ENCODE measurements at regions not wholly inside any gene's neighbourhood (a gene's known extent, or its start where the extent isn't known, plus 50 kb on each side); places are given as distances from the start of the nearest gene placed in this dataset.

DNA sequence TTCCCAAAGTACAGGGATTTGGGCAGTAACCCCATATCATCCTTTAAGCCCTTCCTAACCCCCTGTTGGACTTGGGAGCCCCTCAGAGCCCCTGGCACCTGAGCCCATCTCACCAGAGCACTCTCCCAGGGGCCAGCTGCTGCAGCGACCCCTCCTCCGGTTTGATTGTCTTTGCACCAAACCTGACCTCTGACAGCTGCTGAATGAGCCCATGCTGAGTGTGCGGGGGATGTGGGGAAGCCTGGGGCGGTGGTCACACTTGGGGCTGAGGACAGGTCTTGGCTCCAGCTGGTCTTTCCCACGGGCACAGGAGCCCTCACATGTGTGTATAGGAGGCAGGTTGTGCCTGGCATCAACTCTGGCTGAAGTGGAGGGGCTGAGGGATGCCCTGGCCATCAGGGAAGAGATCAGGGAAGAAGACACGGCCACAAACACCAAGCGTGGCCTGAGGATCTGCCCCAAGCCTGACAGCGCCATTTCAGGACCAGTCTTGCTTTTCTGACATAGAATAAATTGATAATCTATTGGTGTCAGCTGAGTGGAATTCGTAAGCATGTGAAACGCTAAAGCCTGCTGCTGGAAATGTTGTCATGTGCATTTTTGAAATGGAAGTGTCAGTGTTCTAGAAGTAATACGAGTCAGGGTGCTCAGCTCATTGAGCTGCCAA, 102.4 kb downstream of the ACKR3 start:
- Mint-ChIP-seq H3K27me3 (peaks cover 9 to 35% of the 10 kb centered on the region in 2 donors), H3K27ac (no peak overlapping the region), H3K36me3 (no peaks in the 10 kb centered on the region), H3K4me3 (no peak overlapping the region), H3K9me3 (no peaks in the 10 kb centered on the region), H3K4me1 (ENCODE audit: low read depth in 2 of 2) (peaks cover 0 to 7% of the 10 kb centered on the region in 2 donors)
- DNase-seq (ENCODE audit: low spot score) (no peak), ATAC-seq (no peak)

- H3K27me3 Mint-ChIP-seq, result peaks cover 14 to 40% of the 10 kb centered on the region in 2 donors
- no peaks in the 10 kb centered on the region for H3K9me3 Mint-ChIP-seq
- DNase-seq (ENCODE audit: low spot score) (no peak), ATAC-seq (no peak)
- no peak overlapping the region for H3K27ac Mint-ChIP-seq
- no peak overlapping the region for H3K4me3 Mint-ChIP-seq
- H3K4me1 Mint-ChIP-seq (ENCODE audit: low read depth in 2 of 2), result peaks cover 0 to 7% of the 10 kb centered on the region in 2 donors
- H3K36me3 Mint-ChIP-seq, result no peaks in the 10 kb centered on the region
Measured at GRCh38 chr2:236672606-236673005, 103.0 kb downstream of the ACKR3 start.

DNA sequence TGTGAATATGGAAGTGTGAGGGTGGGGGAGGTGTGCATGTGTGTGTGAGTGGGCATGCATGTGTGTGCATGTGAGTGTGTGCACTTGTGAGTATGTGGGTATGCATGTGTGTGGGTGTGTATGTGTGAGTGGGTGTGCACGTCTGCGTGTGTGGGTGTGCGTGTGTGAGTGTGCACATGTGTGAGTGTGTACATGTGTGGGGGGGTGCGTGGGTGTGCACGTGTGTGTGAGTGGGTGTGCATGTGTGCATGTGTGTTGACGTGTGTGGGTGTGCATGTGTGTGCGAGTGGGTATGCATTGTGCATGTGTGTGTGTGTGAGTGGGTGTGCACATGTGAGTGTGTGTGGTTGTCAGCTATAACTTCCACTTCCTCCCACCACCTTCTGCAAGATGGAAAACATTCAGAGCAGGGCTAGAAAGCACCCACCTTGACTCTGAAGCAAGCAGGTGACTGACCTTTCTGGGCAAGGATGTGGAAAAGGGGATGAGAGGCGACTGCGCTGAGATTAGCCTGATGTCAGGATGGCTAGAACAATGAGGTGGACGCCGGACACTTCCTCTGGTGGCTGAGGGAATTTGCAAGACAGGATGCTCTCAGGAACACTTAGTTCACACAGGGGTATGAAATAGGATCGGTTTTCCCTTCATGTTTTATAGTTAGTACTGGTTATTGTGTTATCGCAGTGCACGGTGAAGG, 103.6 kb downstream of the ACKR3 start:
- no peak for ATAC-seq
- Mint-ChIP-seq H3K4me1 (ENCODE audit: low read depth in 2 of 2) (peaks cover 0 to 7% of the 10 kb centered on the region in 2 donors), H3K27me3 (peaks cover 14 to 40% of the 10 kb centered on the region in 2 donors), H3K36me3 (no peaks in the 10 kb centered on the region), H3K4me3 (no peak overlapping the region), H3K27ac (no peak overlapping the region), H3K9me3 (no peaks in the 10 kb centered on the region)
- DNase-seq (ENCODE audit: low spot score), result no peak

GRCh38 chr2:236673823-236674185, 104.2 kb downstream of the ACKR3 start:
- ATAC-seq (peak; percentile 36 to 40), DNase-seq (ENCODE audit: low spot score) (no peak)
- H3K4me1 Mint-ChIP-seq (ENCODE audit: low read depth in 2 of 2), result peaks cover 0 to 7% of the 10 kb centered on the region in 2 donors
- no peaks in the 10 kb centered on the region for H3K36me3 Mint-ChIP-seq
- peaks cover 14 to 44% of the 10 kb centered on the region in 2 donors for H3K27me3 Mint-ChIP-seq
- no peak overlapping the region for H3K27ac Mint-ChIP-seq
- no peaks in the 10 kb centered on the region for H3K9me3 Mint-ChIP-seq
- H3K4me3 Mint-ChIP-seq, result no peak overlapping the region

DNA sequence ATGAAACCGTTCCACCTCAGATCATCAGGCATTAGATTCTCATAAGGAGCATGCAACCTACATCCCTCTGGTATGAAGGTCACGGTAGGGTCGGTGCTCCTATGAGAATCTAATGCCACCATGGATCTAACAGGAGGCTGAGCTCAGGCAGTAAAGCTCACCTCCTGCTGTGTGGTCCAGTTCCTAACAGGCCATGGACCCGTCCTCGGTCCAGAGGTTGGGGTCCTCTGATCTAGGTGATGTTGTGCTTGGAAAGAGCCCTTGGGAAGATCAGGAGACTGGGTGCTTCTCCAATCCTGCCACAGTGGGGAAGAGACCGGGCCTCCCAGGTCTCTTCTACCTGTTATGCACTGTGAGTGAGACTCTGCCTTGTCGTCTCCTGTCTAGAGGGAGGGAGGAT, 104.6 kb downstream of the ACKR3 start:
- Mint-ChIP-seq H3K9me3 (no peaks in the 10 kb centered on the region), H3K4me3 (no peak overlapping the region), H3K4me1 (ENCODE audit: low read depth in 2 of 2) (peaks cover 0 to 7% of the 10 kb centered on the region in 2 donors), H3K27me3 (peaks cover 17 to 48% of the 10 kb centered on the region in 2 donors), H3K36me3 (no peaks in the 10 kb centered on the region), H3K27ac (no peak overlapping the region)
- ATAC-seq (no peak), DNase-seq (ENCODE audit: low spot score) (no peak)

DNA sequence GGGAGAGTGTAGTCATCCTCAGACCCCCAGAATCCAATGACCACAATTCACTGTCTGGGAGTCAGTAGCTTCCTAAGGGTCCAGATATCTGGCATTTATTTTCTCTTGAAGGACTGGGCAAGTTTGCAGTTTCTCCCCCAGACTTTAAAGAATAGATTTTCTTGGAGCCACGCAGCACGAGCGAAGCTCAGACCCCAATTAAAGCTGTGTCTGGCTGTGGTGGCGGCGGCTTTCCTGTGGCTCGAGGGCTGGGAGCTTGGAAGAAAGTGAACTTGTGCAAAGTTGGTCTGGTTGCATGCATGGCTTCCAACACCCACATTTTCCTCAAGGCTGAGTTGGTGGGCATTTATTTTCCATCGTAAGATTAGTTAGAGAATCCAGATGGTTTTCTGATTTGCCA, 105.0 kb downstream of the ACKR3 start:
- H3K27ac Mint-ChIP-seq, result no peak overlapping the region
- peaks cover 0 to 7% of the 10 kb centered on the region in 2 donors for H3K4me1 Mint-ChIP-seq (ENCODE audit: low read depth in 2 of 2)
- H3K4me3 Mint-ChIP-seq, result no peak overlapping the region
- DNase-seq (ENCODE audit: low spot score) (no peak), ATAC-seq (no peak)
- no peaks in the 10 kb centered on the region for H3K36me3 Mint-ChIP-seq
- H3K9me3 Mint-ChIP-seq, result no peaks in the 10 kb centered on the region
- H3K27me3 Mint-ChIP-seq, result peaks cover 19 to 52% of the 10 kb centered on the region in 2 donors

DNA sequence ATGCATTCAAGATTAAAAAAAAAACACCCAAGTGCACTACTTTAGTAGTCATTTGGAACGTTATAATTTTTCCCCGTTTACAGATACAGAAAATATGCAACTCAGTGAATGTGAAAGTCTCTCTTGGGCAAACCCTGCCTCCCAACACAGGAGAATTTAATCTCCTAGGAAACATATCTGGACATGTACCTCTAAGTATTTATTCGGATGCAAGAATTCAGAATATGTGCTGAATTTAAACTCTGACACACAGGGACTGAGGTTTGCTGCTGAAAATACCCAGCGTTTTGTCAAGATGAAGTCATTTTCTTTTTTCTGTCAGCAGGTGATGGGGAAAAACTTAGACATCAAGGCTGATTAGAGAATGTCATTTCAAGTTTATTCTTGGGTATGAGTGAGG, 105.4 kb downstream of the ACKR3 start:
- peaks cover 19 to 56% of the 10 kb centered on the region in 2 donors for H3K27me3 Mint-ChIP-seq
- H3K4me1 Mint-ChIP-seq (ENCODE audit: low read depth in 2 of 2), result peaks cover 0 to 7% of the 10 kb centered on the region in 2 donors
- H3K9me3 Mint-ChIP-seq, result no peaks in the 10 kb centered on the region
- H3K4me3 Mint-ChIP-seq, result no peak overlapping the region
- H3K36me3 Mint-ChIP-seq, result no peaks in the 10 kb centered on the region
- DNase-seq (ENCODE audit: low spot score), result no peak
- no peak overlapping the region for H3K27ac Mint-ChIP-seq
- no peak for ATAC-seq

DNA sequence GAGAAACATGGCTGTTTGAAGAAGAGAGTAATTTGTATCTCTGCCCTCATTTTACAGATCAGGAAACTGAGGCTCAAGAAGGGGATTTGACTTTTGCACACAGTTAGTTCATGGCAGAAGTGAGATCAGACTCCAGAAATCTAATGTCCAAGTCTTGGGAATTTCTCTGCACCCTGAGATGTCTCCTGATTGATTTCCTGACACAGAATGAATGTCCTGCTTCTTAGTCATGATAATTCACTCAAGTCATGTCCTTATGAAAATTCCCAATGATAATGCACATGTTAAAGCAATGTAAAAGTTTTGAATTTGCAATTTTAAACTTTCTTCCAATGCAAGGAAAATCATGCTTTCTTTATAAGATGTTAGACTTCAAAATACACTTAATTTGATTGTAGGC, 105.9 kb downstream of the ACKR3 start:
- peaks cover 0 to 7% of the 10 kb centered on the region in 2 donors for H3K4me1 Mint-ChIP-seq (ENCODE audit: low read depth in 2 of 2)
- ATAC-seq, result no peak
- H3K4me3 Mint-ChIP-seq, result no peak overlapping the region

GRCh38 chr2:236676136-236676873, 106.7 kb downstream of the ACKR3 start:
- Mint-ChIP-seq H3K27ac (no peak overlapping the region), H3K36me3 (no peaks in the 10 kb centered on the region), H3K27me3 (peaks cover 22 to 58% of the 10 kb centered on the region in 2 donors), H3K9me3 (no peaks in the 10 kb centered on the region), H3K4me3 (no peak overlapping the region), H3K4me1 (ENCODE audit: low read depth in 2 of 2) (peaks cover 0 to 4% of the 10 kb centered on the region in 2 donors)
- ATAC-seq (no peak), DNase-seq (ENCODE audit: low spot score) (no peak)

More for the DNA sequence above, 105.9 kb downstream of the ACKR3 start:
- Mint-ChIP-seq H3K27ac (no peak overlapping the region), H3K36me3 (no peaks in the 10 kb centered on the region), H3K9me3 (no peaks in the 10 kb centered on the region), H3K27me3 (peaks cover 19 to 58% of the 10 kb centered on the region in 2 donors)
- no peak for DNase-seq (ENCODE audit: low spot score)

- Mint-ChIP-seq H3K27me3 (peaks cover 22 to 58% of the 10 kb centered on the region in 2 donors), H3K4me1 (ENCODE audit: low read depth in 2 of 2) (peaks cover 0 to 4% of the 10 kb centered on the region in 2 donors), H3K36me3 (no peaks in the 10 kb centered on the region), H3K27ac (no peak overlapping the region), H3K4me3 (no peak overlapping the region), H3K9me3 (no peaks in the 10 kb centered on the region)
- ATAC-seq, result no peak
- no peak for DNase-seq (ENCODE audit: low spot score)
Measured at GRCh38 chr2:236677368-236677767, 107.7 kb downstream of the ACKR3 start.

GRCh38 chr2:236678307-236678975, 108.8 kb downstream of the ACKR3 start:
- H3K27me3 Mint-ChIP-seq, result peaks cover 18 to 50% of the 10 kb centered on the region in 2 donors
- H3K4me1 Mint-ChIP-seq (ENCODE audit: low read depth in 2 of 2), result no peaks in the 10 kb centered on the region
- no peak overlapping the region for H3K27ac Mint-ChIP-seq
- no peaks in the 10 kb centered on the region for H3K36me3 Mint-ChIP-seq
- H3K4me3 Mint-ChIP-seq, result no peak overlapping the region
- H3K9me3 Mint-ChIP-seq, result no peaks in the 10 kb centered on the region
- no peak for DNase-seq (ENCODE audit: low spot score)
- ATAC-seq, result peak in 1 of 2 donors; percentile 7

DNA sequence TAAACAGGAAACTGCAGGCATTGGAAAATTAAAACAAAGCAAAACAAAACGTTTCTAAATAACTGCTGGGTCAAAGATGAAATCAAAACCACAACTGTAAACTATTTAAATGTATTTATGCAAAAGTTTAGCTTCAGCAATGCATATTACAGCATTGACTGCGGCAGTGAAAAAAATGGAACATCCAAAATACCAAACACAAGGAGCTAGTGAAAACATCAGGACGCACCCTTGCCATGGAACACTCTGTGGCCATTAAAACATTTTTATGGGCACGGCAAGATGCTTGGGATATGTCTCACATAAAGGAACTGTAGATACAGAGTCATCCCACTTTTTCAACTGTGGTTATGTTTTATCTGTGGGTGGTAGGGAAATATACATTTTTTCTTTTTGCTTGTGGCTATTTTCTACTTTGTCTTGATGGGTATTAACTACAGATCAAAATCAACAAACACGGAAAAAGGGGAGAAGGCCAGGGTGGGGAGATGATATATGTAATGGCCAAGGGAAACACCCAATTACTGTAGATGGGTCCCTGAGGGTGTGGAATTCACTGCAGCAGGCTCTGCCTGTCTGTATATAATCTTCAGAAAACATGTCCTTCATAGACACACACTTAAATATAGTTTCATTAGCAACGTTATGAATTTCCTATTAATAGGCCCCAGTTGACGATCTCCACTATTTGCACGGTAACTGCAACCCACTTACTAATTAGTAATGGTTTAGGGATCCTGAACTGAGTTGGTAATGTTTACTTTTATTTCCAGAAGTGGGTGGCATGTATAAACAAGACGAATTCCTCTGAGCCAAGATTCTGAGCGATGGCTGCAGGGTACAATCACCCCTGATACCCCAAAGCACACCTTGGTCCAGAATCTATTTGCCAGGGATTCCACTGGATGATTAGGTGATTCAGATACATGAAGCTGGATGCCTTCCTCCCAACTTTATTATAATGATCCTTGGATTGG, 110.5 kb downstream of the ACKR3 start:
- no peak overlapping the region for H3K27ac Mint-ChIP-seq
- H3K27me3 Mint-ChIP-seq, result peaks cover 20 to 48% of the 10 kb centered on the region in 2 donors
- H3K4me3 Mint-ChIP-seq, result no peak overlapping the region
- H3K4me1 Mint-ChIP-seq (ENCODE audit: low read depth in 2 of 2), result no peaks in the 10 kb centered on the region
- H3K9me3 Mint-ChIP-seq, result no peaks in the 10 kb centered on the region
- DNase-seq (ENCODE audit: low spot score), result no peak
- no peaks in the 10 kb centered on the region for H3K36me3 Mint-ChIP-seq
- no peak for ATAC-seq

All from natural killer cell treated with Interleukin-12 subunit alpha and Interleukin-12 subunit beta and Interleukin-15 and Interleukin-18, amount 100 ng/mL, for 72 hours (primary cell).